ENCODE measurements at regions not wholly inside any gene's neighbourhood (a gene's known extent, or its start where the extent isn't known, plus 50 kb on each side); places are given as distances from the start of the nearest gene placed in this dataset.

DNA sequence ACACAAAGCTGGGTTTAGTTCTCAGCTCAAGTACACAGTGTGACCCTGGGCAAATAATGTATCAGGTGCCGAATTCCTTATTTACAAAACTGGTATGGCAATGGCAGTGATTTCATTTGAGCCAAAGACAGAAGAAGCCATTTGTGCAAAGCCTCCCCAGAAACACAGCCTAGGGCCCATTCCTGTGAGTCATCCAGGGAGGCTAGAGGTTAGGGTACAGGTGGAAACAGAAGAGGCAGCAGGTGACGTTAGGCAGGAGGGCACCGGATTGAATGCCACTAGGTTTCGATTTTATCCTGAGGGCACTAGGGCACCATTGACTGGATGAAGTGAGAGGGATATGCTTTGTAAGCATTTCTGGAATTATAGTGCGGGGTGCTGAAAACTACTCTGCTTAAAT is 766.9 kb upstream of the NR2F2 start:
- Histone ChIP-seq H3F3A (ENCODE audit: insufficient read depth, low read length) (no peaks in the 10 kb centered on the region), H3K4me3 (ENCODE audit: low read length) (no peak overlapping the region), H3K79me2 (ENCODE audit: low read length) (no peaks in the 10 kb centered on the region), H3K27me3 (replicated peaks; ENCODE audit: insufficient read depth, low read length) (no peaks in the 10 kb centered on the region), H3K4me1 (ENCODE audit: low read length) (no peaks in the 10 kb centered on the region), H3K4me2 (ENCODE audit: low read depth, low read length) (no peak overlapping the region), H3K9ac (ENCODE audit: low read length) (no peak overlapping the region), H3K36me3 (replicated peaks; ENCODE audit: insufficient read depth, low read length) (no peaks in the 10 kb centered on the region), H3K27ac (ENCODE audit: low read length) (no peak overlapping the region), H3K9me2 (replicated peaks; ENCODE audit: insufficient read depth, low read length) (no peaks in the 10 kb centered on the region), H4K20me1 (ENCODE audit: insufficient read depth, low read length) (no peaks in the 10 kb centered on the region), H3K9me3 (replicated peaks; ENCODE audit: insufficient read depth, low read length) (no peaks in the 10 kb centered on the region), H2AFZ (ENCODE audit: low read length) (no peak overlapping the region)
- no peak for DNase-seq
- TF ChIP-seq CTCF (IDR thresholded peaks at IDR 0.05; ENCODE audit: low read length) (no peak), EZH2phosphoT487 (IDR thresholded peaks at IDR 0.05; ENCODE audit: low read length) (no peak), EZH2 (optimal IDR thresholded peaks at IDR 0.05; ENCODE audit: low read depth, low read length) (no peak)

DNA sequence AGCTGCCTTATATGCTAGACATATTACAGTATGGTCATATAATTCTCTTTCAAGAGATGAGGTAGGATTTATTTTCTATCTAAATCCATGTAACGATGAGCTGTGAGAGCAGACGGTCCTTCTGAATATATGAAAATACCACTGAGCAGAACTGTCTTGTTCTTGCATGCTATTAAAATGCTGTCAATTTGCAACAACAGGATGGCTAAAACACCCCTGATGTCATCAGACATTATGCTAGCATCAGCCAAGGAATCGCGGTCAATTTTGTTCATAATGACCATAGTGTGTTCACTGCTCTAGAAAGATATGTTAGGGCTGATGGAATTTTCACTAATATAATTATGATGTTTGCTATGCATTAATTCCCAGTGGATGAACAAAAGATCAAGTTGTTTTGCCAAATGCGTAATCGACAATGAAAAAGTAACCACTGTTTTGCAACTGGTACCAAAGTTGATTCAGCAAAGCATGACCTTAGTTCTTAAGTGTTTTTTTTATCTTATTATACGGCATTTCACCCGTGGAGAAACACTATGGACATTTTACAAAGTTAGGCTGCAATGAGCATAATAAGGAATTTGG is 765.4 kb upstream of the NR2F2 start:
- no peak for TF ChIP-seq EZH2phosphoT487 (IDR thresholded peaks at IDR 0.05; ENCODE audit: low read length)
- no peak for TF ChIP-seq EZH2 (optimal IDR thresholded peaks at IDR 0.05; ENCODE audit: low read depth, low read length)
- no peak for TF ChIP-seq CTCF (IDR thresholded peaks at IDR 0.05; ENCODE audit: low read length)
- no peaks in the 10 kb centered on the region for H3K36me3 ChIP-seq (replicated peaks; ENCODE audit: insufficient read depth, low read length)

GRCh38 chr15:95565690-95566089 is 764.8 kb upstream of the NR2F2 start:
- no peak overlapping the region for H3K27ac ChIP-seq (ENCODE audit: low read length)
- no peaks in the 10 kb centered on the region for H3K79me2 ChIP-seq (ENCODE audit: low read length)
- no peaks in the 10 kb centered on the region for H3F3A ChIP-seq (ENCODE audit: insufficient read depth, low read length)
- no peaks in the 10 kb centered on the region for H4K20me1 ChIP-seq (ENCODE audit: insufficient read depth, low read length)
- H2AFZ ChIP-seq (ENCODE audit: low read length), result no peak overlapping the region
- DNase-seq, result no peak
- no peaks in the 10 kb centered on the region for H3K27me3 ChIP-seq (replicated peaks; ENCODE audit: insufficient read depth, low read length)
- H3K4me1 ChIP-seq (ENCODE audit: low read length), result no peaks in the 10 kb centered on the region
- no peak overlapping the region for H3K4me2 ChIP-seq (ENCODE audit: low read depth, low read length)
- no peaks in the 10 kb centered on the region for H3K9me2 ChIP-seq (replicated peaks; ENCODE audit: insufficient read depth, low read length)
- no peaks in the 10 kb centered on the region for H3K36me3 ChIP-seq (replicated peaks; ENCODE audit: insufficient read depth, low read length)
- TF ChIP-seq CTCF (IDR thresholded peaks at IDR 0.05; ENCODE audit: low read length), result no peak
- no peak for TF ChIP-seq EZH2 (optimal IDR thresholded peaks at IDR 0.05; ENCODE audit: low read depth, low read length)
- no peak for TF ChIP-seq EZH2phosphoT487 (IDR thresholded peaks at IDR 0.05; ENCODE audit: low read length)
- H3K9me3 ChIP-seq (replicated peaks; ENCODE audit: insufficient read depth, low read length), result no peaks in the 10 kb centered on the region
- H3K4me3 ChIP-seq (ENCODE audit: low read length), result no peak overlapping the region
- H3K9ac ChIP-seq (ENCODE audit: low read length), result no peak overlapping the region

More for the DNA sequence above, 765.4 kb upstream of the NR2F2 start:
- H3K9ac ChIP-seq (ENCODE audit: low read length), result no peak overlapping the region
- H3K4me1 ChIP-seq (ENCODE audit: low read length), result no peaks in the 10 kb centered on the region
- H3K79me2 ChIP-seq (ENCODE audit: low read length), result no peaks in the 10 kb centered on the region
- H3K9me2 ChIP-seq (replicated peaks; ENCODE audit: insufficient read depth, low read length), result no peaks in the 10 kb centered on the region
- H3K4me3 ChIP-seq (ENCODE audit: low read length), result no peak overlapping the region
- no peaks in the 10 kb centered on the region for H3K27me3 ChIP-seq (replicated peaks; ENCODE audit: insufficient read depth, low read length)
- no peak for DNase-seq
- no peak overlapping the region for H2AFZ ChIP-seq (ENCODE audit: low read length)
- H3K9me3 ChIP-seq (replicated peaks; ENCODE audit: insufficient read depth, low read length), result no peaks in the 10 kb centered on the region
- H4K20me1 ChIP-seq (ENCODE audit: insufficient read depth, low read length), result no peaks in the 10 kb centered on the region
- H3F3A ChIP-seq (ENCODE audit: insufficient read depth, low read length), result no peaks in the 10 kb centered on the region
- no peak overlapping the region for H3K27ac ChIP-seq (ENCODE audit: low read length)
- H3K4me2 ChIP-seq (ENCODE audit: low read depth, low read length), result no peak overlapping the region

All from MM.1S (cell line).